Endodermal cell (in vitro differentiated cells): ENCODE measurements at regions not wholly inside any gene's neighbourhood (a gene's known extent, or its start where the extent isn't known, plus 50 kb on each side); places are given as distances from the start of the nearest gene placed in this dataset.

ENCODE experiments used
- DNase-seq: peaks from one replicate; pipeline ENCODE4 v3.0.0-alpha.2; 2017
- H3K27ac ChIP-seq: 2 replicates; pipeline ENCODE4 v1.5.1; 2013; ENCODE audit warnings: mild to moderate bottlenecking, low read depth, low read length, moderate library complexity
- H3K27me3 ChIP-seq: 2 replicates; pipeline ENCODE4 v1.6.1; 2013; ENCODE audit warnings: mild to moderate bottlenecking, low read length, moderate library complexity; ENCODE audit not compliant: insufficient read depth, control insufficient read depth, poor library complexity, severe bottlenecking
- H3K36me3 ChIP-seq: 2 replicates; pipeline ENCODE4 v1.7.0; 2013; ENCODE audit warnings: mild to moderate bottlenecking, low read length, moderate library complexity; ENCODE audit not compliant: control insufficient read depth, insufficient read depth
- H3K4me1 ChIP-seq: one replicate; pipeline ENCODE4 v1.7.0; 2013; ENCODE audit warnings: low read length; ENCODE audit not compliant: control insufficient read depth, insufficient read depth
- H3K4me3 ChIP-seq: 2 replicates; pipeline ENCODE4 v1.5.1; 2013; ENCODE audit warnings: mild to moderate bottlenecking, low read length, moderate library complexity
- H3K9ac ChIP-seq: 2 replicates; pipeline ENCODE4 v1.6.1; 2013; ENCODE audit warnings: mild to moderate bottlenecking, low read length, moderate library complexity; ENCODE audit not compliant: poor library complexity, severe bottlenecking; ENCODE audit errors: extremely low read depth
- H3K9me3 ChIP-seq: 2 replicates; pipeline ENCODE4 v1.6.1; 2013; ENCODE audit warnings: mild to moderate bottlenecking, low read length, moderate library complexity; ENCODE audit not compliant: control insufficient read depth
- H3K27ac Mint-ChIP-seq: 2 replicates; pipeline ENCODE4 v1.8.0; 2020; ENCODE audit warnings: mixed read lengths
- H3K27me3 Mint-ChIP-seq: 2 replicates; pipeline ENCODE4 v1.8.0; 2021; ENCODE audit warnings: mild to moderate bottlenecking, mixed read lengths; ENCODE audit not compliant: insufficient read depth
- H3K36me3 Mint-ChIP-seq: 2 replicates; pipeline ENCODE4 v1.8.0; 2020; ENCODE audit warnings: low read depth, mixed read lengths
- H3K4me1 Mint-ChIP-seq: 2 replicates; pipeline ENCODE4 v1.8.0; 2020; ENCODE audit warnings: mixed read lengths
- H3K4me3 Mint-ChIP-seq: 2 replicates; pipeline ENCODE4 v1.8.0; 2020; ENCODE audit warnings: mild to moderate bottlenecking, moderate library complexity, mixed read lengths
- H3K9me3 Mint-ChIP-seq: 2 replicates; pipeline ENCODE4 v1.8.0; 2020; ENCODE audit warnings: mild to moderate bottlenecking, mixed read lengths
- TF ChIP-seq, protein P1 (sequence below): fragments of 200-600 bp; sonication (generic); conservative IDR thresholded peaks from 2 replicates; pipeline ENCODE4 v1.5.0; 2021; ENCODE audit warnings: antibody characterized with exemption, mild to moderate bottlenecking

DNA sequence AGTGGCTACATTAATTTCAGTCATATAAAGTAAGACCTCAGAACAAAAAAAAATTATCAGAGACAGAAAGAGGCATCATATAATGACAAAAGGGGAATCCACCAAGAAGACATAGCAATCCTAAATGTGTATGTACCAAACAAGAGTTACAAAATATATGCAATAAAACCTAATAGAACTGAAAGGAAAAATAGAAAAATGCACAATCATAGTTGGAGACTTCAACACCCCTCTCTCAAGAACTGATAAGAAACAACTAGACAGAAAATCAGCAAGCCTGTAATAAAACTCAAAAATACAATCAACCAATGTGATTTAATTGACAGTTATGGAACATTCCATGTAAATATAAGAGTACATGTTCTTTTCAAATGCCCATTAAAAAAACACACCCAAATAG is 61.3 kb upstream of the C16orf82 start:
- TF ChIP-seq, protein P1, sequence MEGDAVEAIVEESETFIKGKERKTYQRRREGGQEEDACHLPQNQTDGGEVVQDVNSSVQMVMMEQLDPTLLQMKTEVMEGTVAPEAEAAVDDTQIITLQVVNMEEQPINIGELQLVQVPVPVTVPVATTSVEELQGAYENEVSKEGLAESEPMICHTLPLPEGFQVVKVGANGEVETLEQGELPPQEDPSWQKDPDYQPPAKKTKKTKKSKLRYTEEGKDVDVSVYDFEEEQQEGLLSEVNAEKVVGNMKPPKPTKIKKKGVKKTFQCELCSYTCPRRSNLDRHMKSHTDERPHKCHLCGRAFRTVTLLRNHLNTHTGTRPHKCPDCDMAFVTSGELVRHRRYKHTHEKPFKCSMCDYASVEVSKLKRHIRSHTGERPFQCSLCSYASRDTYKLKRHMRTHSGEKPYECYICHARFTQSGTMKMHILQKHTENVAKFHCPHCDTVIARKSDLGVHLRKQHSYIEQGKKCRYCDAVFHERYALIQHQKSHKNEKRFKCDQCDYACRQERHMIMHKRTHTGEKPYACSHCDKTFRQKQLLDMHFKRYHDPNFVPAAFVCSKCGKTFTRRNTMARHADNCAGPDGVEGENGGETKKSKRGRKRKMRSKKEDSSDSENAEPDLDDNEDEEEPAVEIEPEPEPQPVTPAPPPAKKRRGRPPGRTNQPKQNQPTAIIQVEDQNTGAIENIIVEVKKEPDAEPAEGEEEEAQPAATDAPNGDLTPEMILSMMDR: no peak
- no peak for DNase-seq
- peaks cover 1% of the 10 kb centered on the region for H3K9me3 Mint-ChIP-seq

More for the DNA sequence above, 61.3 kb upstream of the C16orf82 start:
- Mint-ChIP-seq H3K27me3 (peaks cover 8% of the 10 kb centered on the region), H3K4me1 (peaks cover 16% of the 10 kb centered on the region), H3K27ac (no peak overlapping the region), H3K36me3 (no peaks in the 10 kb centered on the region), H3K4me3 (no peak overlapping the region)
- H3K4me3 ChIP-seq: no peak overlapping the region
- no peaks in the 10 kb centered on the region for H3K27me3 ChIP-seq
- H3K9me3 ChIP-seq: peaks cover 5% of the 10 kb centered on the region
- no peak overlapping the region for H3K27ac ChIP-seq
- no peaks in the 10 kb centered on the region for H3K36me3 ChIP-seq
- no peak overlapping the region for H3K9ac ChIP-seq
- no peaks in the 10 kb centered on the region for H3K4me1 ChIP-seq
